ENCODE measurements at regions not wholly inside any gene's neighbourhood (a gene's known extent, or its start where the extent isn't known, plus 50 kb on each side); places are given as distances from the start of the nearest gene placed in this dataset.

DNA sequence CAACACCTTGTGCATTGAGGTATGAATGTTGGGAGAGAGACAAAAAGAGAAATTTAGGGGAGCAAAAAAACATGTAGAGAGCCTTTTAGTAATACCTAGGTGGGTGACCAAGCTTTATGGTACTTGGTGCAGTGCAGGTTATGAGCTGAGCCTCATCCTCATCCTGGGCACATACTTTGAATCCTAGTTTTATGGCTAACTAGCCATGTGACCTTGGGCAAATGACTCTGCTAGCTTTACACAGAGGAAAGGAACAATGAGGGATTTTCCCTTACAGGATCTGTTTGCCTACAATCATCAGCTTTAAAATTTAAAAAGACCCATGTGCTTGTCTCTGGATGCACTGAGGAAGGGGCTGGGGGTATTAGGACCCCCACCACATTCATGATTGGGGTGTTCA is 187.8 kb upstream of the ISX start:
- no peaks in the 10 kb centered on the region for H3K36me3 ChIP-seq (ENCODE audit: control insufficient read depth in 4 of 4, insufficient read depth in 3 of 4, low read depth in 1 of 4, low read length in 3 of 4)
- H3K4me3 ChIP-seq (ENCODE audit: low read depth in 1 of 3, low read length in 3 of 3) = no peak overlapping the region
- no peak overlapping the region for H3K27ac ChIP-seq (ENCODE audit: low read depth in 1 of 2, low read length in 2 of 2)
- H3K9me3 ChIP-seq (ENCODE audit: control insufficient read depth in 4 of 4, low read length in 3 of 4) = peaks cover 0 to 2% (median 0%) of the 10 kb centered on the region in 4 donors
- no peak for DNase-seq (ENCODE audit: low spot score)
- no peaks in the 10 kb centered on the region for H3K4me1 ChIP-seq (ENCODE audit: control insufficient read depth in 4 of 4, insufficient read depth in 4 of 4, low read length in 3 of 4)
- H3K9ac ChIP-seq (ENCODE audit: low read depth in 1 of 2, low read length in 2 of 2) = no peak overlapping the region
- TF ChIP-seq JUND (IDR thresholded peaks at IDR 0.05) = no peak
- TF ChIP-seq NR2F2 (IDR thresholded peaks at IDR 0.05) = no peak
- no peak for TF ChIP-seq FOXA1 (IDR thresholded peaks at IDR 0.05)
- no peak for TF ChIP-seq TAF1 (conservative IDR thresholded peaks at IDR 0.05)
- no peak for TF ChIP-seq ZBTB33 (IDR thresholded peaks at IDR 0.05)
- TF ChIP-seq MAX (IDR thresholded peaks at IDR 0.05) = no peak
- TF ChIP-seq RAD21 (IDR thresholded peaks at IDR 0.05) = no peak
- TF ChIP-seq HNF4A (conservative IDR thresholded peaks at IDR 0.05) = no peak
- TF ChIP-seq REST (IDR thresholded peaks at IDR 0.05) = no peak
- TF ChIP-seq RXRA (IDR thresholded peaks at IDR 0.05) = no peak
- TF ChIP-seq CTCF (IDR thresholded peaks at IDR 0.05; ENCODE audit: low read depth, low read length, missing input control) = no peak
- no peak for TF ChIP-seq FOXA2 (IDR thresholded peaks at IDR 0.05)
- TF ChIP-seq, protein P1, sequence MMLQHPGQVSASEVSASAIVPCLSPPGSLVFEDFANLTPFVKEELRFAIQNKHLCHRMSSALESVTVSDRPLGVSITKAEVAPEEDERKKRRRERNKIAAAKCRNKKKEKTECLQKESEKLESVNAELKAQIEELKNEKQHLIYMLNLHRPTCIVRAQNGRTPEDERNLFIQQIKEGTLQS (IDR thresholded peaks at IDR 0.05) = no peak
- no peak for TF ChIP-seq YY1 (IDR thresholded peaks at IDR 0.05)
- no peak for TF ChIP-seq EGR1 (IDR thresholded peaks at IDR 0.05; ENCODE audit: low read depth in 2 of 2)
- peaks cover 0 to 3% (median under 1%) of the 10 kb centered on the region in 4 donors for H3K27me3 ChIP-seq (ENCODE audit: control insufficient read depth in 4 of 4, insufficient read depth in 4 of 4, low read length in 3 of 4)

DNA sequence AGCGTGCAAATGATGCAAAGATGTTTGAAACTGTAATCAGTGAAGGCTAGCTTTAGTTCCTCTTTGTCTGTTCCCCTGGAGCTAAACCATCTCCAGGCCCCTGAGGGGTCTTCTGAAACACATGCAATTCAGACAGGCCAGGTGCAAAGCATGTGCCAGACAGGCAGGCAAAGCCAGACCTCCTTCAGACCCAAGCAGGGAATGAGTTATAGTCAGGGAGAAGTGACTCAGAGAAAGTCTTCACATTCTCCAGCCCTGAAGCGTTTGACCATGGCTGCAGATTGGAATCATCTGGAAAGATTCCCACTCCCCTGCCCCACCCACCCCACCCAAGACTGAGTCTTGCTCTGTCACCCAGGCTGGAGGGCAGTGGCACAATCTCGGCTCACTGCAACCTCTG is 187.0 kb upstream of the ISX start:
- no peak for TF ChIP-seq RAD21 (IDR thresholded peaks at IDR 0.05)
- no peak for TF ChIP-seq NR2F2 (IDR thresholded peaks at IDR 0.05)

More for the DNA sequence above, 187.0 kb upstream of the ISX start:
- Histone ChIP-seq H3K36me3 (ENCODE audit: control insufficient read depth in 4 of 4, insufficient read depth in 3 of 4, low read depth in 1 of 4, low read length in 3 of 4) (no peaks in the 10 kb centered on the region), H3K4me1 (ENCODE audit: control insufficient read depth in 4 of 4, insufficient read depth in 4 of 4, low read length in 3 of 4) (no peaks in the 10 kb centered on the region), H3K9ac (ENCODE audit: low read depth in 1 of 2, low read length in 2 of 2) (no peak overlapping the region), H3K27me3 (ENCODE audit: control insufficient read depth in 4 of 4, insufficient read depth in 4 of 4, low read length in 3 of 4) (peaks cover 0 to 3% (median under 1%) of the 10 kb centered on the region in 4 donors), H3K9me3 (ENCODE audit: control insufficient read depth in 4 of 4, low read length in 3 of 4) (peaks cover 0 to 2% (median 0%) of the 10 kb centered on the region in 4 donors), H3K4me3 (ENCODE audit: low read depth in 1 of 3, low read length in 3 of 3) (no peak overlapping the region), H3K27ac (ENCODE audit: low read depth in 1 of 2, low read length in 2 of 2) (no peak overlapping the region)
- DNase-seq (ENCODE audit: low spot score) = no peak
- 81% methylated on average over 3 of the region's 3 CpGs for WGBS
